Parathyroid adenoma (tissue), 2 donors: ENCODE measurements at regions not wholly inside any gene's neighbourhood (a gene's known extent, or its start where the extent isn't known, plus 50 kb on each side); places are given as distances from the start of the nearest gene placed in this dataset.

Experiments used
- H2AFZ ChIP-seq: fragments of 300-600 bp; sonication (generic); one replicate; pipeline ENCODE4 v1.7.0; 2017; ENCODE audit warnings: antibody characterized with exemption, mild to moderate bottlenecking
- H3K27ac ChIP-seq: fragments of 300-600 bp; sonication (generic); one replicate; pipeline ENCODE4 v1.7.0; 2017
- H3K27me3 ChIP-seq: fragments of 300-600 bp; sonication (generic); one replicate; pipeline ENCODE4 v1.7.0; 2017; ENCODE audit warnings: low read length; ENCODE audit not compliant: control insufficient read depth, insufficient read depth
- H3K36me3 ChIP-seq: fragments of 300-600 bp; sonication (generic); one replicate; pipeline ENCODE4 v1.7.0; 2017; ENCODE audit warnings: low read length; ENCODE audit not compliant: control insufficient read depth, insufficient read depth
- H3K4me1 ChIP-seq: fragments of 300-600 bp; sonication (generic); one replicate; pipeline ENCODE4 v1.7.0; 2017; ENCODE audit warnings: control low read depth
- H3K4me2 ChIP-seq: fragments of 300-600 bp; sonication (generic); one replicate; pipeline ENCODE4 v1.7.0; 2017; ENCODE audit warnings: low read length
- H3K4me3 ChIP-seq: fragments of 300-600 bp; sonication (generic); one replicate; pipeline ENCODE4 v1.7.0; 2017; ENCODE audit warnings: low read depth, low read length
- H3K79me2 ChIP-seq: fragments of 300-600 bp; sonication (generic); one replicate; pipeline ENCODE4 v1.7.0; 2017; ENCODE audit warnings: control low read depth
- H3K9ac ChIP-seq: fragments of 300-600 bp; sonication (generic); one replicate; pipeline ENCODE4 v1.7.0; 2017; ENCODE audit warnings: mild to moderate bottlenecking
- H3K9me3 ChIP-seq: fragments of 300-600 bp; sonication (generic); one replicate; pipeline ENCODE4 v1.7.0; 2017; ENCODE audit warnings: low read length; ENCODE audit not compliant: control insufficient read depth
- CTCF ChIP-seq: fragments of 300-600 bp; sonication (generic); IDR thresholded peaks from one replicate; pipeline ENCODE4 v1.7.0; 2017; ENCODE audit warnings: antibody characterized with exemption, mild to moderate bottlenecking
- donor health status: primary hyperparathyroidism.

DNA sequence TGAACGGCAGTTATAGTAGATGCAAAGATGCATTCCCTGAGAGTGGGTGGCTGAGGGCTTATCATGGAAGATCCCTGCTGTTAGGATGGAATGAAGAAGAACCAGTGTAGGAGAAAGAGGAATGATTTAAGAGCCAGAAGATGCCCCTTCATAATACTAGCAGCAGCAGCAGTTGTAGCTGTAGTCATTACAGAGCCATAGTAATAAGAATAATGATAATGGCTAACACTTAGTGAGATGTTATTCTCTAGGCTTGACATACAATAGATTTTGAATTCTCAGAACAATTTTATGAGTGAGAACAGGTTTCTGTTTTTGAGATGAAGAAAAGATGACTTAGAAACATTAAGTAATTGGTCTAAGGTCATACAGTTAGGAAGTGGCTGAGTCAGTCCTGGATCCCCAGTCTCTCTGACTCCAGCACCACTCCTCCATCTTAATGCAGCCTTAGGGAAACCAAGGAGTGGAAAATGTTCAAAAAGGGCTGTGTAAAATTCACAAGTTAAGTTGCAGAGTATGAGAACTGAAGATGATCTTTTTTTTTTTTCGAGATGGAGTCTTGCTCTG is 459.4 kb upstream of the SGCD start:
- TF ChIP-seq CTCF = no peak
- H3K9ac ChIP-seq = no peak overlapping the region
- peaks cover 19% of the 10 kb centered on the region for H3K79me2 ChIP-seq

GRCh38 chr5:155870636-155871035 is 456.3 kb upstream of the SGCD start:
- Histone ChIP-seq H3K9me3 (no peaks in the 10 kb centered on the region), H3K27ac (no peak overlapping the region), H3K4me3 (no peak overlapping the region), H3K36me3 (no peaks in the 10 kb centered on the region), H3K9ac (no peak overlapping the region), H3K4me2 (no peak overlapping the region), H3K27me3 (no peaks in the 10 kb centered on the region), H3K79me2 (peaks cover 6% of the 10 kb centered on the region), H2AFZ (no peak overlapping the region), H3K4me1 (peaks cover 4% of the 10 kb centered on the region)
- no peak for TF ChIP-seq CTCF

More for the DNA sequence above, 459.4 kb upstream of the SGCD start:
- no peak overlapping the region for H2AFZ ChIP-seq
- peaks cover 4% of the 10 kb centered on the region for H3K4me1 ChIP-seq
- H3K9me3 ChIP-seq = no peaks in the 10 kb centered on the region
- H3K27ac ChIP-seq = no peak overlapping the region
- no peak overlapping the region for H3K4me2 ChIP-seq
- no peaks in the 10 kb centered on the region for H3K27me3 ChIP-seq
- no peaks in the 10 kb centered on the region for H3K36me3 ChIP-seq
- H3K4me3 ChIP-seq = no peak overlapping the region

GRCh38 chr5:155871623-155872022 is 455.3 kb upstream of the SGCD start:
- Histone ChIP-seq H3K9ac (no peak overlapping the region), H3K36me3 (no peaks in the 10 kb centered on the region), H3K27ac (no peak overlapping the region), H2AFZ (no peak overlapping the region), H3K4me3 (no peak overlapping the region), H3K27me3 (no peaks in the 10 kb centered on the region), H3K4me1 (no peaks in the 10 kb centered on the region), H3K4me2 (no peak overlapping the region), H3K9me3 (no peaks in the 10 kb centered on the region), H3K79me2 (peaks cover 4% of the 10 kb centered on the region)
- no peak for TF ChIP-seq CTCF

DNA sequence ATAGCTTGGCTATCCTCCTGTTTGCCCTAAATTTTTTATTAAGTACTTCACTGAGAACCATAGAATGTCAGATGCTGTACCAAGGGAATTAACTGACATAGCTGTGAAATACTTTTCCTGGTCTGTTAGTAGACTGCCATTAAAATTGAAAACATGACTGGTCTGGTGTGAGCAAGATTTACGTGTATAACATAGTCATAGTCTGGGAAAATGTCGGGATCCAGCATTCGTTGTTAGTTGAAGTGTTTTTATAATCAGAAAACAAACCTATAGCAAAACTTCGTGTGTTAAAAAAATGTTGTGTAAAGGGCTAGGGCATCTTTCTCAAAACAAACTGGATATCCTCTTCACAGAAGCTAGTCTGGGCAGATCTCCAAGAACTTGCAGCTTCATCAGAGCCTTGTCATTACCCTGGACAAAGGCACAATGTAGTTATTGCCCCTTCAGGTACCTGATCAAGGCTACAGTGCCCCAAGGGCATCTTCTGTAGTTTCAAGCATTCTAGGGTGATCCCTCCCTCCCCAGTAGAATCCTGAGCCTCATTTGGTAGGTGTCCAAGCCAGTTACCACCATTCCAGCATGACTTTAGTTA is 454.2 kb upstream of the SGCD start:
- H3K9ac ChIP-seq = no peak overlapping the region
- peaks cover 3% of the 10 kb centered on the region for H3K79me2 ChIP-seq
- H3K27ac ChIP-seq = no peak overlapping the region
- no peak overlapping the region for H3K4me2 ChIP-seq
- TF ChIP-seq CTCF = no peak
- H2AFZ ChIP-seq = no peak overlapping the region
- no peaks in the 10 kb centered on the region for H3K36me3 ChIP-seq
- no peaks in the 10 kb centered on the region for H3K4me1 ChIP-seq
- H3K4me3 ChIP-seq = no peak overlapping the region
- H3K9me3 ChIP-seq = no peaks in the 10 kb centered on the region
- H3K27me3 ChIP-seq = no peaks in the 10 kb centered on the region

GRCh38 chr5:155878991-155879575 is 447.9 kb upstream of the SGCD start:
- H3K36me3 ChIP-seq = no peaks in the 10 kb centered on the region
- no peak overlapping the region for H3K27ac ChIP-seq
- H3K27me3 ChIP-seq = no peaks in the 10 kb centered on the region
- TF ChIP-seq CTCF = no peak
- H3K9me3 ChIP-seq = no peaks in the 10 kb centered on the region
- peaks cover 3% of the 10 kb centered on the region for H3K4me1 ChIP-seq
- H3K79me2 ChIP-seq = peaks cover 3% of the 10 kb centered on the region
- H3K4me3 ChIP-seq = no peak overlapping the region
- H2AFZ ChIP-seq = no peak overlapping the region
- no peak overlapping the region for H3K9ac ChIP-seq
- H3K4me2 ChIP-seq = no peak overlapping the region
